Gastroesophageal sphincter (tissue), 3 donors: ENCODE measurements at regions not wholly inside any gene's neighbourhood (a gene's known extent, or its start where the extent isn't known, plus 50 kb on each side); places are given as distances from the start of the nearest gene placed in this dataset.
"Not testable (repeated sequence)": the region's sequence is repeated elsewhere in the genome, so short reads cannot be mapped to it uniquely, and the experiment has no call there.

Experiments used
- EP300 ChIP-seq: sonication (generic); formaldehyde crosslinking; IDR thresholded peaks from one replicate; pipeline ENCODE4 v1.6.1; 2017; ENCODE audit warnings: antibody characterized with exemption, mild to moderate bottlenecking
- TF ChIP-seq, protein P1 (sequence below), 4 experiments: fragments of 200-600 bp in 2 of 4; fragments of 450-650 bp in 2 of 4; sonication (generic) in 1 of 4; IDR thresholded peaks; one replicate each; pipeline ENCODE4 v1.5.1; 2017 to 2019; ENCODE audit warnings: antibody characterized with exemption in 4 of 4, mild to moderate bottlenecking in 2 of 4, moderate library complexity in 2 of 4

DNA sequence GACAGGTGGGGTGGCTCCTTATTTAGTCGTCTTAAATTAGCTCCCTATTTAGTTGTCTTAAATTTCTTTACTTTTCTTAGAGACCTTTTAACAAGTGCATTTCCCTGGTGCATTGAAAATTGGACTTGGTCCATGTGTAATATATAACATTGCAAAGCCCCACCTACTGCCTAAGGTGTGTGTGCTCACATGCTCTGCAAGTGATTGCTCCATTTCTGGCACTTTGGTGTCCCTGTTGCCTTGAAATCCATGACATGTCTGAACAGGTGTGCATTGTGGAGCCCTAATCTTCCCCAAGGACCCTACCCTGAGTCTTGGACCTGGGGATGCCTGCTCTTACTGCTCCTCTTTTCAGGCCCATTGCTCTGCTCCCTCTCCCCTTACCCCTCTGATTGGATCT lies 80.2 kb downstream of the TRIM43 start:
- not testable (repeated sequence) for TF ChIP-seq EP300
- TF ChIP-seq, protein P1, sequence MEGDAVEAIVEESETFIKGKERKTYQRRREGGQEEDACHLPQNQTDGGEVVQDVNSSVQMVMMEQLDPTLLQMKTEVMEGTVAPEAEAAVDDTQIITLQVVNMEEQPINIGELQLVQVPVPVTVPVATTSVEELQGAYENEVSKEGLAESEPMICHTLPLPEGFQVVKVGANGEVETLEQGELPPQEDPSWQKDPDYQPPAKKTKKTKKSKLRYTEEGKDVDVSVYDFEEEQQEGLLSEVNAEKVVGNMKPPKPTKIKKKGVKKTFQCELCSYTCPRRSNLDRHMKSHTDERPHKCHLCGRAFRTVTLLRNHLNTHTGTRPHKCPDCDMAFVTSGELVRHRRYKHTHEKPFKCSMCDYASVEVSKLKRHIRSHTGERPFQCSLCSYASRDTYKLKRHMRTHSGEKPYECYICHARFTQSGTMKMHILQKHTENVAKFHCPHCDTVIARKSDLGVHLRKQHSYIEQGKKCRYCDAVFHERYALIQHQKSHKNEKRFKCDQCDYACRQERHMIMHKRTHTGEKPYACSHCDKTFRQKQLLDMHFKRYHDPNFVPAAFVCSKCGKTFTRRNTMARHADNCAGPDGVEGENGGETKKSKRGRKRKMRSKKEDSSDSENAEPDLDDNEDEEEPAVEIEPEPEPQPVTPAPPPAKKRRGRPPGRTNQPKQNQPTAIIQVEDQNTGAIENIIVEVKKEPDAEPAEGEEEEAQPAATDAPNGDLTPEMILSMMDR (IDR thresholded peaks at IDR 0.05) = not testable (repeated sequence)
